ENCODE measurements at regions not wholly inside any gene's neighbourhood (a gene's known extent, or its start where the extent isn't known, plus 50 kb on each side); places are given as distances from the start of the nearest gene placed in this dataset.
"Not testable (repeated sequence)": the region's sequence is repeated elsewhere in the genome, so short reads cannot be mapped to it uniquely, and the experiment has no call there.

DNA sequence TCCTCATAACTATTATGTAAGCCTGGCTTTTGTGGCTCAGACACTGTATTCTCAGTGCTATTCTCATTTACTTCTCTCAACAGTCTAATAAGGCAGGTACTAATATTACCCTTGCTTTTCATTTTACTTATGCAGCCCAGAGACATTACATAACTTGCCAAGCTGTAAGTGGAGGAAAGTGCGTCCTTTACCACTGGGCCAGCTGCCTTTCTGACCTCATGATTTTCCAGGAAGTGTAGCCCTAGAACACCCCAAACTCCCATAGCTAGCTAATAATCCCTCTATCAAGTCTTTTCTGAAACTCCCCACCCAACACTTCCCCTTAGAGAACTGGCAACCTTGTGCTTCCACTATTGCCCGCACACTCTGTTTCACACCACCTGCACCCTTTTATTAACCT lies 192.9 kb upstream of the HMHB1 start:
- no peak for DNase-seq

DNA sequence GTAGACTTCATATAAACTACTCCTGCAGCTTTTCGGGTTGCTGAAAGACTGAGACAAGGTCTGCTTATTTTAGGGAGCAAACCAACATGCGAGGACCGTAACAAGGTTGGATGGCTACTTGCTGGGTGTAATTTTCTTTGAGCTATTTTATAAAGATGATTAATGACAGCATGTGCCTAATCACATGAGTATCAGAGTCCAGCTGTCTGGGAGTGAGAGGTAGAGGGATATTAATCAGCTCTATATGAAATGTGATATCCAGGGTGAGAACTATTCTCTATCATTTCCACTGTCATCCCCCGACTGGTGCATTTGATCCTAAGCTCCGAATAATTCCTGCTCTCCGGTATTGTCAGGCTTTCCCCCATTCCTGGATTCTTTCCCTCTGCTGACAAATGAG lies 193.8 kb upstream of the HMHB1 start:
- no peak for DNase-seq

DNA sequence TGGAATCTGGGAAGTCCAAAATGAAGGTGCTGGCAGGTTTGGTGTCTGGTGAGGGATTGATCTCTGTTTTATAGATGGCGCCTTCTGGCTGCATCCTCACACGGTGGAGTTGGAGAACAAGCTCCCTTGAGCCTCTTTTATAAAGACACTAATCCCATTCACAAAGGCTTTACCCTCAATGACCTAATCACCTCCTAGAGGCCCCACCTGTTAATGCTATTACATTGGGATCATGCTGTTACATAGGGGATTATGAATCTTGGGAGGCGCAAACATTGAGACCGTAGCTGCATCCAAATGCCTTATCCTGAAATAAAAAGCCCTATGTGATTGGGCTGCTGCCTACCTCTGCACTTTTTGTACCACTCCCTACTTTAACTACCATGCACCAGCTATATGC lies 197.1 kb upstream of the HMHB1 start:
- no peak for DNase-seq

GRCh38 chr5:143613329-143613728 lies 198.6 kb upstream of the HMHB1 start:
- no peak for DNase-seq

GRCh38 chr5:143610946-143611345 lies 201.0 kb upstream of the HMHB1 start:
- DNase-seq: no peak

DNA sequence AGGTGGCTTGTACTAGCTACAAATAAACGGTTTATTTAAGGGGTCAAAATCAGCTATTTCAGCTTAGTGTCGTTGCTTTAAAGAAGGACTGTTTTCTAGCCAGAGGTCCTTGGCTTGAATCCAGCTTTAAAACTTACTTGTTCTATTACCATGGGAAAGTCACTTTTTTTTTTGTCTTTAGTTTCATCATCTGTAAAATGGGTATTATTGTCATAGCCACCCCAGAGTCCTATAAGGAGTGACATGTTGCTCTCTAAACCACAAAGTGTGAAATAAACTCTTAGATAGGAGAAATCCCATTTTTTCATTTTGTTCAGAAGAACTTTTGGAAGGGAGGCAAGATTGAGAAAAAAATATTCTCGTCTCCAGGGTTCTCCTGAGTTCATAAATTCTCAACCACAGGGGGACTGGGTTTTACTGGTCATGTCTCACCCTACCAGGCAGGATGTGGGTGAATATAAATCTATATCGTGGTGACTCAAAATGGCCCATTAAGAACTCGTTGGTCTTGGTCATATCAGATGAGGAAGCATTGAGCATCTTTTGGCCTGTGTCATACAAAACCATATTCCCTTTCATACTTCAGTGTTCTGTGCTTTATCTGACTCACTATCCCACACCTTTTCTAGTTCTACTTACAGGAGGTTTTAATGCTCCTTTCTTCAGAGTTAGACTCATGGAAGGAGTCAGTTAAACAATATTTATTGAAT lies 202.7 kb upstream of the NR3C1 start:
- DNase-seq: no peak

GRCh38 chr5:143605403-143606005 lies 202.0 kb upstream of the NR3C1 start:
- no peak for DNase-seq

- DNase-seq: no peak
Observed at GRCh38 chr5:143601917-143602333, 198.4 kb upstream of the NR3C1 start.

DNA sequence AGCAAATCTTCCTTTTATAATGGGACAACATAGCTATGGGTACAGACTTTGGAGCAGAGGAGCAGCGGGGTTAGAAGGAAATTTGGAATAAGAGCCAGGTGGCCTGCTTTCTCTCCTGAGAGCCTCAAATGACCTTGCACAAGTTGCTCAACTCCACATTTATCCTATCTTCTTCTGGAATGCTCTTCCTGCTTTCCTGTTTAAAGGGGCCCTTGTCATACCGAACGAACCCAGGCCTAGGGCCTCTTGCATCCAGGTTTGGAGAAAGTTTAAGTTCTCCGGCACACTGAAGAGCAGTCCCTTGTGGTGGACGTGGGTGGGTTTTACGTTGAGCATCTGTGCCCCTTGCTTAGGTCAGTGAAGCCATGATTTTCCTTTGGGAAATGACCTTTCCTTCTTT lies 197.9 kb upstream of the NR3C1 start:
- no peak for DNase-seq

- no peak for DNase-seq
Observed at GRCh38 chr5:143600396-143601075, 197.1 kb upstream of the NR3C1 start.

- no peak for DNase-seq
Observed at GRCh38 chr5:143599474-143599873, 196.0 kb upstream of the NR3C1 start.

- DNase-seq: no peak
Observed at GRCh38 chr5:143596824-143597223, 193.3 kb upstream of the NR3C1 start.

GRCh38 chr5:143594902-143595818 lies 191.7 kb upstream of the NR3C1 start:
- no peak for DNase-seq

GRCh38 chr5:143593723-143594122 lies 190.2 kb upstream of the NR3C1 start:
- no peak for DNase-seq

DNA sequence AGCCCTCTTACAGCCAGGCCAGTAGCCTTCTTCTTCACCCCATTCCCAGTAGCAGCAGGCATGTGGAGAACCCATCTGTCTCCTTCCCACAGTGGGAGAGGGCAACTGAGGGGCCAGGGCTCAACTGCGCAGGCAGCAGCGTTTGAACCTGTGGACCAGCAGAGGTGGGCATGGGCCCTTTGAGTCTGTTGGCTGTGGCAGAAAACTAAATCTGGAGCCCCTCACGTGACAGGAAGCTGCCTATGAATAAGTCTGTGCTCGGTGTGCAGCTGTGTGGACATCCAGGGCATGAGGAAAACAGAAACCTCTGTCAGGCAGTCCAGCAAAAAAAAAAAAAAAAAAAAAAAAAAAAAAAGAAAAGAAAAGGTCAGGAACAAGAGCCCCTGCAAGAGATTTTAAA lies 189.2 kb upstream of the NR3C1 start:
- no peak for DNase-seq

DNA sequence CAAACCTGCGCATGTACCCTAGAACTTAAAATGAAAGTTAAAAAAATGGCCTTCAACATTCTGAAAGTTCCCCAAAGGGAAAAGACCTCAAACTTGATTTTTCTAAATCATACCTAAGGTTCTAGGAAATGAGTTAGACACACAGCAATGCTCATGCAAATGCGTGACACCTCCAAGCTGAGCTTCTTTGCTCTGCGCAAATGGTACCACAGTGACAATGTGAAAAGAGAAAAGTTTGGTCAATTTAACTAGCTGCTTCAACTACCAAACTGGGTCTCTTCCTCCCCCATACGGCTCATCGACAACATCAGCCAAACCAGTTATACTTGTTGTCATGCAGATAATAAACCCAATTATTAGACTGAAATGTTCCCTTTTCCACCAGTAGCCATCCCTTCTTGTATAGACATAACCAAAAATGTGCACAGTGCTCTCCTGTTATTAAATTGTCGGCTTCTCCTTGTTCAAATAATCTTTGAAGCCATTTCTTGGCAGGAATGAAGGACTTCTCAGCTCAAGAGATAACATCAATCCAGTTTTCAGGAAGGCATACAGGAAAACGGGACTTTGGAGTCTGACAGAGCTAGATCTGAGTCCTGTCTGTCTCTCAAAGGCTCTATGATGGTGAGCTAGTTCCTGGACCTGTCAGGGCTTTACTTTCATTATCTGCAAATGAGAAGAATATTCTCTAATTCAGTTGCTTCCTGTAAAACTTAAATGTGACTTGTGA lies 185.6 kb upstream of the NR3C1 start:
- no peak for DNase-seq

DNA sequence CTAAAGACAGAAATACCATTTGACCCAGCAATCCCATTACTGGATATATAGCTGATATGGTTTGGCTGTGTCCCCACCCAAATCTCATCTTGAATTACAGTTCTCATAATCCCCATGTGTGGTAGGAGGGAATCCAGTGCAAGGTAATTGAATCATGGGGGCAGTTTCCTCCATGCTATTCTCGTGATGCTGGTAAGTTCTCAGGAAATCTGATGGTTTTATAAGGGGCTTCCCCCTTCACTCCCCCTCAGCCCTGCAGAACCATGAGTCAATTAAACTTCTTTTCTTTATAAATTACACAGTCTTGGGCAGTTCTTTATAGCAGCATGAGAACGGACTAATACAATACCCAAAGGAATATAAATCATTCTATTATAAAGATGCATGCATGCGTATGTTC lies 184.6 kb upstream of the NR3C1 start:
- DNase-seq: not testable (repeated sequence)

GRCh38 chr5:143586781-143587362 lies 183.4 kb upstream of the NR3C1 start:
- no peak for DNase-seq

DNA sequence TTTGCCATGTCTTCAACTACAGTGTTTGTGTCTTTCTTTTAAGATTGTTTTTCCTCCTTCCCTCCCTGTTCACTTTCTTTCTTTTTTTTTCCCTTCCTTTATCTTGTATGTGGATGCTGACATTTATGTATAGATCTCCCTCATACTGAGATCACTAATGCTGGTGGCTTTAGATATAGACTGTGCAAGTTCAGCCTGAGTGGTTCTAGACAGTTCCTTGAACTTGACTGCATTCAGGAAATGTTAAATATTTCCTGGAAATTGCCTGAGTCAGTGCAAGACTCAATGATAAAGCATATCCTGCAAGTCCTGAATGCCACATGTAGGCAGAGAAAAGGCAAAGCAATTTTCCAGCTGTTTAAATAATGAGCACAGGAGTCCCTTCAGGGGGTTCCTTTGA lies 182.5 kb upstream of the NR3C1 start:
- no peak for DNase-seq

- DNase-seq: no peak
Observed at GRCh38 chr5:143583409-143583808, 179.9 kb upstream of the NR3C1 start.

DNA sequence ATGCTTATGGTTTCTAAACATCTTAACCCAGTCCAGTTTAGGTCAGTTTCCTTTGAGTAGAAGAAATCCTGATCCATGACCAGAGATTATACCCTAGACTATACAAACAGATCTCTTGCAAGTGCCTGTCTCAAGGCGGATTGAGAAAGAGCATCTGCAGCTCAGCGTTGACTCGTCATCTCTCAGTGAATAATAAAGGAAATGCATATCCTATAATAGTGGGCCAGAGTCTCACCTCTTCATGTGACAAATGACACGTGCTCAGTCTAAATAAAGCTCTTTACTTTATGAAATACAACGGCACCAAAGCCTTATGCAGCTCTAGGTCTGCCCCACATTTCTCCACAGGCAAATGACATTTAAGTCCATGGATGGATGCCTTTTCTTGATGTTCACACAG lies 179.4 kb upstream of the NR3C1 start:
- DNase-seq: no peak

- no peak for DNase-seq
Observed at GRCh38 chr5:143582176-143582575, 178.7 kb upstream of the NR3C1 start.

Data from NCI-H748 treated with DMSO at 0.1 percent for 48 hours (cell line).